ENCODE measurements at regions not wholly inside any gene's neighbourhood (a gene's known extent, or its start where the extent isn't known, plus 50 kb on each side); places are given as distances from the start of the nearest gene placed in this dataset.
A peak's percentile ranks its signal among the peaks of the same experiment; 100 is the strongest.

GRCh38 chr2:105598829-105599698, 145.6 kb upstream of the NCK2 start:
- Mint-ChIP-seq H3K9me3 (no peaks in the 10 kb centered on the region), H3K27me3 (ENCODE audit: low read depth) (no peaks in the 10 kb centered on the region), H3K4me1 (ENCODE audit: low read depth) (peaks cover 5% of the 10 kb centered on the region), H3K36me3 (ENCODE audit: insufficient read depth) (no peaks in the 10 kb centered on the region), H3K4me3 (no peak overlapping the region)
- no peak for DNase-seq
- ATAC-seq: no peak

- Mint-ChIP-seq H3K4me3 (no peak overlapping the region), H3K27me3 (ENCODE audit: low read depth) (no peaks in the 10 kb centered on the region), H3K4me1 (ENCODE audit: low read depth) (peaks cover 5% of the 10 kb centered on the region), H3K36me3 (ENCODE audit: insufficient read depth) (no peaks in the 10 kb centered on the region), H3K9me3 (no peaks in the 10 kb centered on the region)
- ATAC-seq: no peak
- DNase-seq: no peak
These were observed 146.6 kb upstream of the NCK2 start for GRCh38 chr2:105597806-105598803.

GRCh38 chr2:105597011-105597805, 147.5 kb upstream of the NCK2 start:
- no peak for ATAC-seq
- no peak for DNase-seq
- Mint-ChIP-seq H3K4me3 (no peak overlapping the region), H3K36me3 (ENCODE audit: insufficient read depth) (no peaks in the 10 kb centered on the region), H3K9me3 (no peaks in the 10 kb centered on the region), H3K27me3 (ENCODE audit: low read depth) (no peaks in the 10 kb centered on the region), H3K4me1 (ENCODE audit: low read depth) (peaks cover 5% of the 10 kb centered on the region)

- ATAC-seq: no peak
- no peaks in the 10 kb centered on the region for H3K9me3 Mint-ChIP-seq
- no peak overlapping the region for H3K4me3 Mint-ChIP-seq
- H3K4me1 Mint-ChIP-seq (ENCODE audit: low read depth): peaks cover 5% of the 10 kb centered on the region
- no peak for DNase-seq
- no peaks in the 10 kb centered on the region for H3K36me3 Mint-ChIP-seq (ENCODE audit: insufficient read depth)
- H3K27me3 Mint-ChIP-seq (ENCODE audit: low read depth): no peaks in the 10 kb centered on the region
These were observed 148.2 kb upstream of the NCK2 start for GRCh38 chr2:105596411-105596921.

- no peaks in the 10 kb centered on the region for H3K36me3 Mint-ChIP-seq (ENCODE audit: insufficient read depth)
- H3K4me3 Mint-ChIP-seq: no peak overlapping the region
- H3K27me3 Mint-ChIP-seq (ENCODE audit: low read depth): no peaks in the 10 kb centered on the region
- peaks cover 5% of the 10 kb centered on the region for H3K9me3 Mint-ChIP-seq
- no peak for DNase-seq
- peak; percentile 66 to 76 for ATAC-seq
- H3K4me1 Mint-ChIP-seq (ENCODE audit: low read depth): peaks cover 5% of the 10 kb centered on the region
These were observed 149.2 kb upstream of the NCK2 start for GRCh38 chr2:105595536-105595935.

- peaks cover 10% of the 10 kb centered on the region for H3K9me3 Mint-ChIP-seq
- peaks cover 4% of the 10 kb centered on the region for H3K36me3 Mint-ChIP-seq (ENCODE audit: insufficient read depth)
- H3K4me1 Mint-ChIP-seq (ENCODE audit: low read depth): no peaks in the 10 kb centered on the region
- no peak for DNase-seq
- no peaks in the 10 kb centered on the region for H3K27me3 Mint-ChIP-seq (ENCODE audit: low read depth)
- H3K4me3 Mint-ChIP-seq: no peak overlapping the region
- no peak for ATAC-seq
These were observed 151.3 kb upstream of the NCK2 start for GRCh38 chr2:105593221-105593967.

- H3K27me3 Mint-ChIP-seq (ENCODE audit: low read depth): no peaks in the 10 kb centered on the region
- peaks cover 4% of the 10 kb centered on the region for H3K36me3 Mint-ChIP-seq (ENCODE audit: insufficient read depth)
- peaks cover 21% of the 10 kb centered on the region for H3K9me3 Mint-ChIP-seq
- ATAC-seq (no peak), DNase-seq (no peak)
- no peaks in the 10 kb centered on the region for H3K4me1 Mint-ChIP-seq (ENCODE audit: low read depth)
- no peak overlapping the region for H3K4me3 Mint-ChIP-seq
These were observed 152.4 kb upstream of the NCK2 start for GRCh38 chr2:105592288-105592687.

- DNase-seq: no peak
- H3K27me3 Mint-ChIP-seq (ENCODE audit: low read depth): no peaks in the 10 kb centered on the region
- peaks cover 4% of the 10 kb centered on the region for H3K36me3 Mint-ChIP-seq (ENCODE audit: insufficient read depth)
- no peaks in the 10 kb centered on the region for H3K4me1 Mint-ChIP-seq (ENCODE audit: low read depth)
- no peak for ATAC-seq
- H3K9me3 Mint-ChIP-seq: peaks cover 23% of the 10 kb centered on the region
- H3K4me3 Mint-ChIP-seq: no peak overlapping the region
These were observed 153.7 kb upstream of the NCK2 start for GRCh38 chr2:105590780-105591660.

GRCh38 chr2:105588581-105588980, 156.1 kb upstream of the NCK2 start:
- H3K4me3 Mint-ChIP-seq: no peak overlapping the region
- DNase-seq: no peak
- peaks cover 14% of the 10 kb centered on the region for H3K4me1 Mint-ChIP-seq (ENCODE audit: low read depth)
- peaks cover 4% of the 10 kb centered on the region for H3K36me3 Mint-ChIP-seq (ENCODE audit: insufficient read depth)
- no peak for ATAC-seq
- H3K27me3 Mint-ChIP-seq (ENCODE audit: low read depth): no peaks in the 10 kb centered on the region
- H3K9me3 Mint-ChIP-seq: peaks cover 23% of the 10 kb centered on the region

- Mint-ChIP-seq H3K4me1 (ENCODE audit: low read depth) (peaks cover 21% of the 10 kb centered on the region), H3K9me3 (peaks cover 23% of the 10 kb centered on the region), H3K4me3 (no peak overlapping the region), H3K36me3 (ENCODE audit: insufficient read depth) (peaks cover 4% of the 10 kb centered on the region), H3K27me3 (ENCODE audit: low read depth) (no peaks in the 10 kb centered on the region)
- DNase-seq (no peak), ATAC-seq (no peak)
These were observed 157.1 kb upstream of the NCK2 start for GRCh38 chr2:105587637-105588036.

- no peak for ATAC-seq
- Mint-ChIP-seq H3K4me1 (ENCODE audit: low read depth) (peaks cover 24% of the 10 kb centered on the region), H3K27me3 (ENCODE audit: low read depth) (no peaks in the 10 kb centered on the region)
These were observed 160.2 kb upstream of the NCK2 start for GRCh38 chr2:105584435-105585010.

GRCh38 chr2:105582952-105583660, 161.6 kb upstream of the NCK2 start:
- Mint-ChIP-seq H3K9me3 (peaks cover 10% of the 10 kb centered on the region), H3K27me3 (ENCODE audit: low read depth) (no peaks in the 10 kb centered on the region), H3K4me3 (no peak overlapping the region), H3K36me3 (ENCODE audit: insufficient read depth) (no peaks in the 10 kb centered on the region), H3K4me1 (ENCODE audit: low read depth) (peaks cover 24% of the 10 kb centered on the region)
- no peak for ATAC-seq
- DNase-seq: no peak

More at GRCh38 chr2:105584435-105585010, 160.2 kb upstream of the NCK2 start:
- no peak for DNase-seq
- H3K9me3 Mint-ChIP-seq: peaks cover 16% of the 10 kb centered on the region
- H3K36me3 Mint-ChIP-seq (ENCODE audit: insufficient read depth): peaks cover 3% of the 10 kb centered on the region
- H3K4me3 Mint-ChIP-seq: no peak overlapping the region

Measured in activated T-cell treated with anti-CD3 and anti-CD28 coated beads, Interleukin-2, amount 50 U/mL, for 4 hours (primary cell).